ENCODE measurements at regions not wholly inside any gene's neighbourhood (a gene's known extent, or its start where the extent isn't known, plus 50 kb on each side); places are given as distances from the start of the nearest gene placed in this dataset.

DNA sequence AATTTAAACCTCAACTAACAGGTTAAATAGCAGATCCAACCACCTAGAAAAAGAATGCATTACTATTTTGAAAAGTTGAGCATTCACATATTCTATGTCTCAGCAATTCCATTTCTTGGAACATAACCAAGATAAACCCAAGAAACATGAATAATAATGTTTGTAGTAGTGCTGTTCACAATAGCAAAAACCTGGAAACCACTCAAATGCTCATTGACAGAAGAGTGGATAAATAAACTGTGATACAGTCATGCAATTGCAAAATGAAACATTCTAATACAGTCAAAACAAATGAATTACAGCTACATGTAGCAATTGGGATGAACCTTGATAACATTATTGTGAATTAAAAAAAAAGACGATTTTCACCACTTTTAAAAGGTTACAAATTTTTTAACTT lies 162.8 kb upstream of the TMEM45B start:
- TF ChIP-seq, protein P1, sequence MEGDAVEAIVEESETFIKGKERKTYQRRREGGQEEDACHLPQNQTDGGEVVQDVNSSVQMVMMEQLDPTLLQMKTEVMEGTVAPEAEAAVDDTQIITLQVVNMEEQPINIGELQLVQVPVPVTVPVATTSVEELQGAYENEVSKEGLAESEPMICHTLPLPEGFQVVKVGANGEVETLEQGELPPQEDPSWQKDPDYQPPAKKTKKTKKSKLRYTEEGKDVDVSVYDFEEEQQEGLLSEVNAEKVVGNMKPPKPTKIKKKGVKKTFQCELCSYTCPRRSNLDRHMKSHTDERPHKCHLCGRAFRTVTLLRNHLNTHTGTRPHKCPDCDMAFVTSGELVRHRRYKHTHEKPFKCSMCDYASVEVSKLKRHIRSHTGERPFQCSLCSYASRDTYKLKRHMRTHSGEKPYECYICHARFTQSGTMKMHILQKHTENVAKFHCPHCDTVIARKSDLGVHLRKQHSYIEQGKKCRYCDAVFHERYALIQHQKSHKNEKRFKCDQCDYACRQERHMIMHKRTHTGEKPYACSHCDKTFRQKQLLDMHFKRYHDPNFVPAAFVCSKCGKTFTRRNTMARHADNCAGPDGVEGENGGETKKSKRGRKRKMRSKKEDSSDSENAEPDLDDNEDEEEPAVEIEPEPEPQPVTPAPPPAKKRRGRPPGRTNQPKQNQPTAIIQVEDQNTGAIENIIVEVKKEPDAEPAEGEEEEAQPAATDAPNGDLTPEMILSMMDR (IDR thresholded peaks at IDR 0.05; ENCODE audit: control extremely low read depth, extremely low read depth) = no peak
- H3K27ac ChIP-seq (ENCODE audit: low read depth in 1 of 2, low read length in 1 of 2) = no peak overlapping the region

DNA sequence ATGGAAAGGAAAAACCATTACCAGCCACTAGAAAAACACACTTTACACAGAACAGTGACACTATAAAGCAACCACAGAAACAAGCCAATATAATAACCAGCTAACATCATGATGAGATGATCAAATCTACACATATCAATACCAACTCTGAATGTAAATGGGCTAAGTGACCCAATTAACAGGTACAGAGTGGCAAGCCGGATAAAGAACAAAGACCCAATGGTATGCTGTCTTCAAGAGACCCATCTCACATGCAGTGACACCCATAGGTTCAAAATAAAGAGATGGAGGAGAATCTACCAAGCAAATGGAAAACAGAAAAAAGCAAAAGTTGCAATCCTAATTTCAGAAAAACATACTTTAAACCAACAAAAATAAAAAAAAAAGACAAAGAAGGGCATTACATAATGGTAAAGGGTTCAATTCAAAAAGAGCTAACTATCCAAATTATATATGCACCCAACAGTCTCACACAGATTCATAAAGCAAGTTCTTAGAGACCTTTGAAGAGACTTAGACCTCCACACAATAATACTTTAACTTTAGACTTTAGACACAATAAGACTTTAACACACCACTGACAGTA lies 160.3 kb upstream of the TMEM45B start:
- Histone ChIP-seq H3K9ac (ENCODE audit: insufficient read depth in 1 of 2, low read length in 2 of 2) (no peak overlapping the region), H3K4me1 (ENCODE audit: control insufficient read depth in 5 of 5, insufficient read depth in 5 of 5, low read length in 5 of 5) (no peaks in the 10 kb centered on the region), H3K9me3 (ENCODE audit: control insufficient read depth in 4 of 4, insufficient read depth in 3 of 4, low read length in 3 of 4) (peaks cover 0 to 11% (median 5%) of the 10 kb centered on the region in 4 donors), H3K27ac (ENCODE audit: low read depth in 1 of 2, low read length in 1 of 2) (no peak overlapping the region), H3K4me3 (no peak overlapping the region), H3K36me3 (ENCODE audit: control insufficient read depth in 4 of 4, insufficient read depth in 4 of 4, low read length in 4 of 4) (no peaks in the 10 kb centered on the region), H3K27me3 (ENCODE audit: control insufficient read depth in 3 of 3, insufficient read depth in 3 of 3, low read length in 2 of 3) (no peaks in the 10 kb centered on the region)
- ATAC-seq (ENCODE audit: insufficient read depth, low FRiP score) = no peak
- WGBS, 2 donors = 0 to 43% methylated on average over 1 of the region's 1 CpG
- DNase-seq = no peak
- TF ChIP-seq, protein P1 (IDR thresholded peaks at IDR 0.05; ENCODE audit: control extremely low read depth, extremely low read depth) = no peak

More for the DNA sequence above, 162.8 kb upstream of the TMEM45B start:
- no peaks in the 10 kb centered on the region for H3K36me3 ChIP-seq (ENCODE audit: control insufficient read depth in 4 of 4, insufficient read depth in 4 of 4, low read length in 4 of 4)
- no peaks in the 10 kb centered on the region for H3K4me1 ChIP-seq (ENCODE audit: control insufficient read depth in 5 of 5, insufficient read depth in 5 of 5, low read length in 5 of 5)
- peaks cover 0 to 2% (median 0%) of the 10 kb centered on the region in 3 donors for H3K27me3 ChIP-seq (ENCODE audit: control insufficient read depth in 3 of 3, insufficient read depth in 3 of 3, low read length in 2 of 3)
- H3K9me3 ChIP-seq (ENCODE audit: control insufficient read depth in 4 of 4, insufficient read depth in 3 of 4, low read length in 3 of 4) = peaks cover 0 to 11% (median 5%) of the 10 kb centered on the region in 4 donors
- WGBS, 2 donors = 76% methylated on average over 1 of the region's 1 CpG
- H3K9ac ChIP-seq (ENCODE audit: insufficient read depth in 1 of 2, low read length in 2 of 2) = no peak overlapping the region
- H3K4me3 ChIP-seq = no peak overlapping the region
- DNase-seq (peak in 2 of 3 donors; percentile 26 to 53), ATAC-seq (ENCODE audit: insufficient read depth, low FRiP score) (peak; percentile 53)

DNA sequence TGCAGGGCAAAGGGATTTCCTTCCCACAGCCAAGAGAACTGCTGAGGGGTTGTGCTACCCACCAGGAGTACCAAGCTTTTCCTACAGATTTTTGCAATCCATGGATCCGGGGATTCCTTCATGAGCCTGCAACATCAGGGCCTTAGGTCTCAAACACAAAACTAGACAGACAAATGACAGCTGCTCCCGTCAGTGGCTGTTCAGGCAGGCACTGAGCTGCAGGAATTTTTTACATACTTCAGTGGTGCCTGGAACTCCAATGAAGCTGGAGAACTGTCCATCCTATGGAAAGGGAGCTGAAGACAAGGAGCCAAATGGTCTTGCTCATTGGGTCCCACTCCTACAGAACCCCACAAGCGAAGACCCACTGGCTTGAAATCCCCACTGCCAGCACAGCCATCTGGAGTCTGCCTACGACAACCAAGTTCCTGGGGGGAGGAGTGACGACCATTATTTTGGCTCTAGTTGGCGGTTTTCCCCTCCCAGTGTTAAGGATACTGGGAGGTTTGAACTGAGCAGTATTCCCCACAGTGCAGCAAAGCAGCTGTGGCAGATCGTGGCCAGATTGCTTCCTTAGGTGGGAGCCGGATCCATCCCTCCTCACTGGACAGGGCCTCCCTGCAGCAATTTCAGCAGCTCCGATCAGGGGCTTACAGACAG lies 157.7 kb upstream of the TMEM45B start:
- no peaks in the 10 kb centered on the region for H3K36me3 ChIP-seq (ENCODE audit: control insufficient read depth in 4 of 4, insufficient read depth in 4 of 4, low read length in 4 of 4)
- no peaks in the 10 kb centered on the region for H3K4me1 ChIP-seq (ENCODE audit: control insufficient read depth in 5 of 5, insufficient read depth in 5 of 5, low read length in 5 of 5)
- TF ChIP-seq, protein P1 (IDR thresholded peaks at IDR 0.05; ENCODE audit: control extremely low read depth, extremely low read depth) = no peak
- no peaks in the 10 kb centered on the region for H3K27me3 ChIP-seq (ENCODE audit: control insufficient read depth in 3 of 3, insufficient read depth in 3 of 3, low read length in 2 of 3)
- DNase-seq = no peak
- H3K4me3 ChIP-seq = no peak overlapping the region
- H3K9me3 ChIP-seq (ENCODE audit: control insufficient read depth in 4 of 4, insufficient read depth in 3 of 4, low read length in 3 of 4) = peaks cover 0 to 12% (median 7%) of the 10 kb centered on the region in 4 donors
- H3K9ac ChIP-seq (ENCODE audit: insufficient read depth in 1 of 2, low read length in 2 of 2) = no peak overlapping the region
- H3K27ac ChIP-seq (ENCODE audit: low read depth in 1 of 2, low read length in 1 of 2) = no peak overlapping the region
- ATAC-seq (ENCODE audit: insufficient read depth, low FRiP score) = no peak
- 62 to 72% methylated on average over 9 of the region's 9 CpGs for WGBS, 2 donors
